K562 (cell line): ENCODE measurements at regions not wholly inside any gene's neighbourhood (a gene's known extent, or its start where the extent isn't known, plus 50 kb on each side); places are given as distances from the start of the nearest gene placed in this dataset.

Source experiments
- ATAC-seq: fragments of 200-7000 bp; cut with Tn5 transposase; 3 replicates; pipeline ENCODE4 v1.9.1; 2020; ENCODE audit warnings: moderate library complexity
- BruUV-seq: library from RNA; stranded (reverse); fragments of 400-500 nt; replicated peaks from 2 replicates; lab custom pipeline; 2021; lab: Mats Ljungman, UMichigan
- CTCF ChIA-PET: fragments of 300-600 bp; formaldehyde crosslinking; extraction: SDS; loops from one replicate; lab custom pipeline; 2021; ENCODE audit warnings: low intra/inter-chr PET ratio; lab: Yijun Ruan, JAX
- POLR2A ChIA-PET: fragments of 300-600, 350-650 bp; sonication (Branson Sonifier 250); formaldehyde crosslinking; extraction: SDS; loops from one replicate; lab custom pipeline; 2021; ENCODE audit warnings: antibody characterized with exemption, inconsistent platforms; lab: Yijun Ruan, JAX
- DNase-seq, 4 experiments: peaks; one replicate each; pipeline versions ENCODE4 v3.0.0 to v3.0.0-alpha.2; 2011 to 2018; ENCODE audit warnings: low spot score in 3 of 4, mixed read lengths in 3 of 4; ENCODE audit errors: extremely low read depth in 1 of 4
- FAIRE-seq: peaks from 2 replicates; lab custom pipeline; 2011; peaks lifted over from hg19 to GRCh38; lab: Jason Lieb, UNC
- H2AFZ ChIP-seq: 2 replicates; pipeline ENCODE4 v1.6.0; 2011; ENCODE audit warnings: low read depth, low read length, control low read depth, inconsistent platforms
- H3K27ac ChIP-seq: fragments of 200-600 bp; 3 replicates; pipeline ENCODE4 v1.8.0; 2011; ENCODE audit warnings: low read depth, mild to moderate bottlenecking, control low read depth, inconsistent platforms, low read length, moderate library complexity, mixed read lengths; ENCODE audit errors: extremely low read depth
- H3K27me3 ChIP-seq, 2 experiments: fragments of 300-600 bp in 1 of 2; 2 replicates in 1 of 2; 3 replicates in 1 of 2; pipeline versions ENCODE4 v1.6.0 to v1.8.0; 2011; ENCODE audit warnings: inconsistent platforms in 2 of 2, low read length in 2 of 2, mild to moderate bottlenecking in 1 of 2, mixed read lengths in 1 of 2, moderate library complexity in 1 of 2; ENCODE audit not compliant: control insufficient read depth in 2 of 2, insufficient read depth in 2 of 2
- H3K36me3 ChIP-seq: fragments of 300-600 bp; 3 replicates; pipeline ENCODE4 v1.8.0; 2011; ENCODE audit warnings: mild to moderate bottlenecking, low read length, inconsistent platforms; ENCODE audit not compliant: control insufficient read depth, insufficient read depth
- H3K4me1 ChIP-seq, 2 experiments: fragments of 200-600 bp in 1 of 2; replicated peaks in 1 of 2; 2 replicates in 1 of 2; 3 replicates in 1 of 2; pipeline versions ENCODE4 v1.5.1 to v1.8.0; 2011; ENCODE audit warnings: inconsistent platforms in 2 of 2, low read length in 2 of 2, mild to moderate bottlenecking in 1 of 2, mixed read lengths in 1 of 2, moderate library complexity in 1 of 2; ENCODE audit not compliant: control insufficient read depth in 2 of 2, insufficient read depth in 2 of 2
- H3K4me2 ChIP-seq: 2 replicates; pipeline ENCODE4 v1.6.1; 2011; ENCODE audit warnings: low read length, control low read depth, inconsistent platforms, mixed read lengths; ENCODE audit not compliant: insufficient read depth
- H3K4me3 ChIP-seq: fragments of 200-600 bp; sonication (generic), shearing (Covaris generic); 2 replicates; pipeline ENCODE4 v1.5.1; 2016; ENCODE audit warnings: control low read depth, inconsistent platforms
- H3K79me2 ChIP-seq: fragments of 200-600 bp; 3 replicates; pipeline ENCODE4 v1.8.0; 2011; ENCODE audit warnings: low read length, inconsistent platforms; ENCODE audit not compliant: control insufficient read depth, insufficient read depth
- H3K9ac ChIP-seq, 2 experiments: 2 replicates each; pipeline versions ENCODE4 v1.6.0 to v1.6.1; 2011; ENCODE audit warnings: low read depth in 2 of 2, low read length in 2 of 2, control low read depth in 1 of 2, inconsistent platforms in 1 of 2, mild to moderate bottlenecking in 1 of 2, mixed read lengths in 1 of 2; ENCODE audit not compliant: insufficient read depth in 1 of 2
- H3K9me1 ChIP-seq: one replicate; pipeline ENCODE4 v1.6.0; 2011; ENCODE audit warnings: inconsistent platforms, mild to moderate bottlenecking, low read length, moderate library complexity; ENCODE audit not compliant: control insufficient read depth, insufficient read depth
- H3K9me3 ChIP-seq: replicated peaks from 2 replicates; pipeline ENCODE4 v1.5.1; 2011; ENCODE audit warnings: low read depth, low read length, inconsistent platforms; ENCODE audit not compliant: control insufficient read depth, insufficient read depth
- H4K20me1 ChIP-seq: replicated peaks from 2 replicates; pipeline ENCODE4 v1.6.1; 2011; ENCODE audit warnings: low read length, inconsistent platforms, mixed read lengths; ENCODE audit not compliant: control insufficient read depth, insufficient read depth
- ATF3 ChIP-seq, 2 experiments: fragments of 450-650 bp in 1 of 2; sonication (generic) in 1 of 2; formaldehyde crosslinking in 1 of 2; IDR thresholded peaks in 1 of 2; conservative IDR thresholded peaks in 1 of 2; 2 replicates each; pipeline versions ENCODE4 v1.6.1 to v1.8.1; 2016 to 2023; ENCODE audit warnings: mild to moderate bottlenecking in 2 of 2, moderate library complexity in 2 of 2, inconsistent platforms in 1 of 2, missing genetic modification reagents in 1 of 2
- CREB5 ChIP-seq: fragments of 250-450 bp; sonication (Bioruptor Pico); IDR thresholded peaks from 2 replicates; pipeline ENCODE4 v1.5.0; 2020; ENCODE audit warnings: mild to moderate bottlenecking
- FOXJ2 ChIP-seq: fragments of 200-800 bp; sonication (Bioruptor generic); IDR thresholded peaks from 2 replicates; pipeline ENCODE4 v1.6.1; 2016; ENCODE audit warnings: missing genetic modification characterization, missing compliant biosample characterization
- JUN ChIP-seq, 2 experiments: sonication (generic) in 1 of 2; formaldehyde crosslinking in 1 of 2; IDR thresholded peaks; 2 replicates each; pipeline versions ENCODE4 v1.6.1 to v1.8.0; 2012 to 2022; ENCODE audit warnings: borderline replicate concordance in 2 of 2, mild to moderate bottlenecking in 2 of 2, improper control_type of control experiment in 1 of 2, low read depth in 1 of 2, low read length in 1 of 2, missing genetic modification reagents in 1 of 2
- NKRF ChIP-seq: fragments of 450-650 bp; IDR thresholded peaks from 2 replicates; pipeline ENCODE4 v1.6.1; 2016; ENCODE audit warnings: borderline replicate concordance
- RBM22 ChIP-seq: fragments of 200-400 bp; formaldehyde crosslinking; IDR thresholded peaks from 2 replicates; pipeline ENCODE4 v1.6.1; 2018; ENCODE audit warnings: low read length, low read depth; ENCODE audit not compliant: poor library complexity, severe bottlenecking
- RFX5 ChIP-seq: IDR thresholded peaks from 2 replicates; pipeline ENCODE4 v1.6.1; 2011; ENCODE audit warnings: low read depth, mild to moderate bottlenecking, improper control_type of control experiment, low read length
- SMARCA5 ChIP-seq: fragments of 450-650 bp; IDR thresholded peaks from 2 replicates; pipeline ENCODE4 v1.6.1; 2016
- SRSF9 ChIP-seq: fragments of 200-400 bp; formaldehyde crosslinking; IDR thresholded peaks from 2 replicates; pipeline ENCODE4 v1.6.1; 2017; ENCODE audit warnings: low read depth, low read length, borderline replicate concordance
- YBX1 ChIP-seq: fragments of 450-650 bp; IDR thresholded peaks from 2 replicates; pipeline ENCODE4 v1.7.1; 2016; ENCODE audit warnings: mild to moderate bottlenecking
- ZBTB34 ChIP-seq: fragments of 250-450 bp; sonication (Bioruptor Pico); IDR thresholded peaks from 2 replicates; pipeline ENCODE4 v1.8.0; 2021; ENCODE audit warnings: mild to moderate bottlenecking, moderate library complexity
- WGBS: fragments of 100-300 bp; shearing (Covaris generic); methylation state at CpG from one replicate; pipeline ENCODE4 v1.1.6; 2016; ENCODE audit warnings: low coverage, mixed read lengths; ENCODE audit not compliant: insufficient coverage; ENCODE audit errors: missing lambda C conversion rate; 5-methylcytosine and 5-hydroxymethylcytosine counted together
- in situ Hi-C: fragments of 300-500 bp; cut with MboI; formaldehyde crosslinking; loops from 4 replicates; pipeline ENCODE4 v1.15.0; 2018; ENCODE audit warnings: inconsistent platforms, mixed read lengths
- intact Hi-C: fragments of 100-400 bp; cut with micrococcal nuclease; formaldehyde crosslinking; loops from 2 replicates; pipeline ENCODE4 v1.14.2; 2022

DNA sequence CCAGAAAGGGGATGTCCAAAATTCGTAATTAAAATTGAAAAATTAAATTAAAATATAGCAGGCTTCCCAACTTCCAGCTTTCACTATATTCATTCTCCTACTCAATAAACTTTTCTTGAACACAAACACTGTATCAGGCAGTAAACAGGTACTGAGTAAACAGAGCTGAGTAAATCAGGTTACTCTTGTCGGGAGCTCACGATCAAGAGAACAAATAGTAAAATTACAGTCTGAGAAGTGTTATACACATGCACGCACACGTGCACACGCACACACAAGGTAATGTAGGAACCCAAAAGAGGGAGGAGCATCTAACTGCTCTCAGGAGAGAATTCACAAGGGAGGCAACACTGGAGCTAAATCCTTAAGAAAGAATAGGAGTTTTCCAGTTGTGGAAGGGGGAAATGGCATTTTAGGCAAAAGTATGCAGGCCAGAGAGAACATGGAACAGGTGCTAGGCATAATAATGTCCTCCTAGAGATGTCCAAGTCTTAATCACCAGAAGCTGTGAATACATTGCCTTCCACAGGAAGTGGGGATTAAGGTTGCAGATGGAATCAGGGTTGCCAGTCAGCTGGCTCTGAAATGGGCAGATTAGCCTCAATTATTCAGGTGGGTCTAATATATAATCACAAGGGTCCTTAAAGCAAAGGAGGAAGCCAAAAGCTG is 598.8 kb upstream of the BRINP1 start:
- in situ Hi-C loops: no loop called here
- H3K79me2 ChIP-seq: no peaks in the 10 kb centered on the region
- H3K9me3 ChIP-seq: no peaks in the 10 kb centered on the region
- DNase-seq: no peak
- no peak overlapping the region for H2AFZ ChIP-seq
- no peaks in the 10 kb centered on the region for H3K4me1 ChIP-seq
- intact Hi-C loops: loop anchor here (10.0 kb wide), 2 partner anchors 413 to 507 kb away; no protein-coding TSS in a partner anchor
- H4K20me1 ChIP-seq: no peaks in the 10 kb centered on the region
- no peak for FAIRE-seq
- no peaks in the 10 kb centered on the region for H3K9me1 ChIP-seq
- ATAC-seq: no peak
- no peak overlapping the region for H3K4me2 ChIP-seq
- BruUV-seq: no TSS peak
- no peaks in the 10 kb centered on the region for H3K36me3 ChIP-seq
- WGBS: 1% methylated on average over 6 of the region's 6 CpGs
- no peak overlapping the region for H3K4me3 ChIP-seq
- ChIA-PET CTCF (interaction anchor here (1.2 kb wide), 1 partner anchor 412 kb away, joined by 3 read pairs; no protein-coding TSS in a partner anchor), POLR2A (interaction anchor here (0.6 kb wide), 1 partner anchor 115 kb away, joined by 3 read pairs; no protein-coding TSS in a partner anchor)
- H3K27me3 ChIP-seq: no peaks in the 10 kb centered on the region
- no peak overlapping the region for H3K27ac ChIP-seq
- H3K9ac ChIP-seq: no peak overlapping the region
- TF ChIP-seq RBM22 (no peak), SMARCA5 (no peak), YBX1 (no peak), ZBTB34 (no peak), CREB5 (CRISPR knock-in tag) (no peak), JUN (IDR thresholded peaks at IDR 0.05; ENCODE audit: borderline replicate concordance, low read depth, low read length) (no peak), JUN (CRISPR knock-in tag; IDR thresholded peaks at IDR 0.05; ENCODE audit: borderline replicate concordance) (no peak), FOXJ2 (tag) (no peak), ATF3 (IDR thresholded peaks at IDR 0.05) (no peak), ATF3 (CRISPR knock-in tag; conservative IDR thresholded peaks at IDR 0.05) (no peak), RFX5 (no peak), NKRF (no peak), SRSF9 (no peak)
